Cardiac muscle cell (in vitro differentiated cells and primary cell): ENCODE measurements at regions not wholly inside any gene's neighbourhood (a gene's known extent, or its start where the extent isn't known, plus 50 kb on each side); places are given as distances from the start of the nearest gene placed in this dataset.

Experiments
- DNase-seq, 2 donors: peaks; one replicate each; pipeline versions ENCODE4 v3.0.0 to v3.0.0-alpha.2; 2010 to 2017; ENCODE audit warnings: low read depth in 1 of 2, low spot score in 1 of 2
- H3K27ac ChIP-seq: fragments of 200-600 bp; sonication (generic); 2 replicates; pipeline ENCODE4 v1.5.1; 2016
- H3K27me3 ChIP-seq: fragments of 200-600 bp; sonication (generic); 2 replicates; pipeline ENCODE4 v1.6.0; 2016; ENCODE audit warnings: control low read depth
- H3K36me3 ChIP-seq: fragments of 200-600 bp; sonication (generic); 2 replicates; pipeline ENCODE4 v1.5.1; 2016; ENCODE audit warnings: control low read depth
- H3K4me1 ChIP-seq: fragments of 200-600 bp; sonication (generic); 2 replicates; pipeline ENCODE4 v1.8.1; 2017; ENCODE audit warnings: low read depth, mild to moderate bottlenecking, mixed run types
- H3K4me3 ChIP-seq: fragments of 200-600 bp; sonication (generic); 2 replicates; pipeline ENCODE4 v1.5.1; 2016; ENCODE audit warnings: mild to moderate bottlenecking
- H3K9me3 ChIP-seq: fragments of 200-600 bp; sonication (generic); 2 replicates; pipeline ENCODE4 v1.5.1; 2017; ENCODE audit warnings: low read depth, mild to moderate bottlenecking, control low read depth
- CTCF ChIP-seq: IDR thresholded peaks from 2 replicates; pipeline ENCODE4 v1.5.1; 2012; ENCODE audit warnings: low read depth, mild to moderate bottlenecking, low read length

- Histone ChIP-seq H3K9me3 (no peaks in the 10 kb centered on the region), H3K27ac (no peak overlapping the region), H3K4me3 (no peak overlapping the region), H3K4me1 (no peaks in the 10 kb centered on the region), H3K27me3 (no peaks in the 10 kb centered on the region), H3K36me3 (no peaks in the 10 kb centered on the region)
- TF ChIP-seq CTCF, result no peak
- no peak for DNase-seq
Observed at GRCh38 chr13:74200081-74200480, 65.9 kb upstream of the KLF12 start.

- DNase-seq, result no peak
- H3K27me3 ChIP-seq, result no peaks in the 10 kb centered on the region
- no peak overlapping the region for H3K27ac ChIP-seq
- H3K4me1 ChIP-seq, result no peaks in the 10 kb centered on the region
- no peaks in the 10 kb centered on the region for H3K36me3 ChIP-seq
- no peak for TF ChIP-seq CTCF
- no peak overlapping the region for H3K4me3 ChIP-seq
- no peaks in the 10 kb centered on the region for H3K9me3 ChIP-seq
Observed at GRCh38 chr13:74197677-74198429, 63.6 kb upstream of the KLF12 start.

- no peak overlapping the region for H3K27ac ChIP-seq
Observed at GRCh38 chr13:74194846-74195245, 60.6 kb upstream of the KLF12 start.

GRCh38 chr13:74193391-74193790, 59.2 kb upstream of the KLF12 start:
- TF ChIP-seq CTCF, result no peak
- Histone ChIP-seq H3K4me1 (peaks cover 3% of the 10 kb centered on the region), H3K4me3 (no peak overlapping the region), H3K9me3 (no peaks in the 10 kb centered on the region), H3K36me3 (no peaks in the 10 kb centered on the region), H3K27me3 (no peaks in the 10 kb centered on the region), H3K27ac (no peak overlapping the region)
- DNase-seq, result no peak

More at GRCh38 chr13:74194846-74195245, 60.6 kb upstream of the KLF12 start:
- Histone ChIP-seq H3K4me3 (no peak overlapping the region), H3K4me1 (peaks cover 3% of the 10 kb centered on the region), H3K36me3 (no peaks in the 10 kb centered on the region), H3K27me3 (no peaks in the 10 kb centered on the region), H3K9me3 (no peaks in the 10 kb centered on the region)
- DNase-seq, result no peak
- TF ChIP-seq CTCF, result no peak

- no peak for TF ChIP-seq CTCF
- Histone ChIP-seq H3K4me3 (no peak overlapping the region), H3K36me3 (no peaks in the 10 kb centered on the region), H3K4me1 (peaks cover 3% of the 10 kb centered on the region), H3K27me3 (no peaks in the 10 kb centered on the region), H3K9me3 (no peaks in the 10 kb centered on the region), H3K27ac (no peak overlapping the region)
- DNase-seq, result no peak
Observed at GRCh38 chr13:74191410-74191809, 57.2 kb upstream of the KLF12 start.
